WI38 (cell line): ENCODE measurements at regions not wholly inside any gene's neighbourhood (a gene's known extent, or its start where the extent isn't known, plus 50 kb on each side); places are given as distances from the start of the nearest gene placed in this dataset.

ENCODE experiments used
- H3K4me3 ChIP-seq: 2 replicates; pipeline ENCODE4 v1.5.1; 2011; ENCODE audit warnings: low read depth, mild to moderate bottlenecking, control low read depth, low read length
- CTCF ChIP-seq: IDR thresholded peaks from 2 replicates; pipeline ENCODE4 v1.5.1; 2012; ENCODE audit warnings: low read depth, mild to moderate bottlenecking, control low read depth, low read length

GRCh38 chr20:52465991-52466390, 274.4 kb upstream of the ZFP64 start:
- TF ChIP-seq CTCF: no peak
- H3K4me3 ChIP-seq: no peak overlapping the region

DNA sequence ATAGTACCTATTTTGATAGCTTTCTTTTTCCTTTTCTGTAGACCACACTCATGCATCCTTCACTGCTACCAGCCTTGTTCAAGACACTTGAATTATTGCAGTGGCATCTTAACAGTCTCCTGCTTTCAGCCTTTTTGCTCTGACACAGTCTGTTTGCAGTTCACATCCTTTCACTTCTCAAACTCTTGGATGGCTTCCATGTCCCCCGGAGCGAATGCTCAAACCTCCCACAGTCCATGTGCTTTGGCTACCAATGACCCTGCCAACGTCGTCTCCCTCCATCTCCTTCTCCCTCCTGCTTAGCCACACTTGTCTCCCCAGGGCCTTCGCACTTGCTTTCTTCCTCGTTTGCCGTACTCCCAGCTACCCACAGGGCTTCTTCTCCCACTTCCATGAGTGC, 270.0 kb upstream of the ZFP64 start:
- no peak for TF ChIP-seq CTCF
- no peak overlapping the region for H3K4me3 ChIP-seq

DNA sequence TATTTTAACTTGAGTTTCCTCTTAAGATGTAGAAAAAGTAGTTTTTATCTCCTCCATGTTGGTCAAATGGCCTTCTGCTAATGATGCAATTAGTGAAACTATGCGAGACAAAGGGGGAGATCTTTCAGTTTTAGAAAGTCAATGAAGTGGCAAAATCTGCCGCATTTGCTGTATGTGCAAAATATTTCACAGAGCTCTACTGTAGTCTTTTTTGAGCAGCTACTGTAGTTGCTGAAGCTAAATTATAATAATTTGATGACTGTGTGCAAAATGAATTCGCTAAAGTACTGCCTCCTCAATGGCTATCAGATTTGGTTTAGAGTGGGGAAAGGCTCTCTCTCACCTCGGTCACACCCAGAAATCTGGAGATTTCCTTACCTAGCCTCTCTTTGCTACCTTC, 267.6 kb upstream of the ZFP64 start:
- no peak overlapping the region for H3K4me3 ChIP-seq
- no peak for TF ChIP-seq CTCF

- no peak for TF ChIP-seq CTCF
These were observed 266.2 kb upstream of the ZFP64 start for GRCh38 chr20:52457826-52458225.

GRCh38 chr20:52454660-52455059, 263.1 kb upstream of the ZFP64 start:
- no peak for TF ChIP-seq CTCF

More at GRCh38 chr20:52457826-52458225, 266.2 kb upstream of the ZFP64 start:
- no peak overlapping the region for H3K4me3 ChIP-seq

GRCh38 chr20:52448513-52449232, 257.1 kb upstream of the ZFP64 start:
- H3K4me3 ChIP-seq: no peak overlapping the region
- TF ChIP-seq CTCF: no peak

More at GRCh38 chr20:52454660-52455059, 263.1 kb upstream of the ZFP64 start:
- H3K4me3 ChIP-seq: no peak overlapping the region

- no peak for TF ChIP-seq CTCF
These were observed 255.6 kb upstream of the ZFP64 start for GRCh38 chr20:52447225-52447551.

More at GRCh38 chr20:52447225-52447551, 255.6 kb upstream of the ZFP64 start:
- no peak overlapping the region for H3K4me3 ChIP-seq
